GM12873 (cell line): ENCODE measurements at regions not wholly inside any gene's neighbourhood (a gene's known extent, or its start where the extent isn't known, plus 50 kb on each side); places are given as distances from the start of the nearest gene placed in this dataset.

Experiments used
- CTCF ChIP-seq: IDR thresholded peaks from 2 replicates; pipeline ENCODE4 v1.5.1; 2012; ENCODE audit warnings: low read depth, mild to moderate bottlenecking, moderate library complexity, low read length, control low read depth; ENCODE audit not compliant: insufficient read depth; ENCODE audit errors: missing control alignments

- no peak for TF ChIP-seq CTCF
These were observed 170.1 kb downstream of the SIPA1L2 start for GRCh38 chr1:232459826-232460225.

DNA sequence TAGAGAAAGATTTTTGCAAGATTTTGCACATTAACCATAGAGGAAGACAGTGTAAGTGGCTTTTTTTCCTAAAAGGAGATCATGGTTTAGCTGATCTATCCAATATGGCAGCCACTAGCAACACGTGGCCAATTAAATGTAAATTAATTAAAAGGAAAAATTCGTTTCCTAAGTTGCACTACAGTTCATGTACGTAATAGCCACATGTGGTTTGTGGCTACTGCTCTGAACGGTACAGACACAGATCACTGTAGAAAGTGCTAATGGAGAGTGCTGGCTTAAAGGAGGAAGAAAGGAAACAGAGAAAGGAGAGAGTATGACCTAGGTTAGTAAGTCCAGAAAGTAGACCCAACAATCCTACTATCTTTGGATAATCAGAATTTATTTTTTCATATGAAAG lies 170.8 kb downstream of the SIPA1L2 start:
- TF ChIP-seq CTCF = no peak

DNA sequence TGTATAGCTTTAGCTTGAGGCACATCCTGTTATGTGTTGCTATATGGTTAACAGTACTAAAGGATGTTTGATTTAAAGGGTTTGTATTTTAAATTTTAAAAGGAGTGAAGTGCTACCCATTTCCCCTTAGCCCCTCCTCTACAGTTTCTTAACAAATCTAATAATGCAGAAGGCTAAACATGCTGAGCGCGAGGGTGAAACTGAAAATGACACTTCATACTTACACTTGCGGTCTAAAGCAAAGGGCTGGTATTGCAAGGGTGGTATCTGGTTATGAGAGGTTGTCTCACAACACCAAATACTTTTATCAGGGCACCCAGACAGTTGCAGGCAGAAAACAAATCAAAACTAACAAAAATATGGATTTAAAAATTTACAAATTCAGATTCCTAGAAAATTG lies 172.3 kb downstream of the SIPA1L2 start:
- no peak for TF ChIP-seq CTCF

DNA sequence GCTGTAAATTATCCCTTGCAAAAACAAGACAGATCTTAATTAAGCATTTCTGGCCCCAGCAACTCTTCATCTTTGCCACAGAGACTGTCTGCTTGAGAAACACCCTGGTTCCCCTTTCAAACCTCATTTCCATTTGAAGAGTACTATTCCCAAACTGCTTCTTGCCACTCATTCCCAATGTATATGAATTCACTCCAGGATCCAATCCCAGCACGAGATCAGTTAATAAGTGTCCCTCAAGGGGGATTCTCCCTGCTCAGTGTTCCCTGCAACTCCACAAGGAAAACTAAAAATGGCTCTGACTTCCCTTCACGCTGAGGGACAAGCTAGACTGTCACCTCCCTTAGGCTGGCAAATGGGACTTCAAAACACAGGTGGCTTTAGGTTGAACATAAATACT lies 173.2 kb downstream of the SIPA1L2 start:
- no peak for TF ChIP-seq CTCF

DNA sequence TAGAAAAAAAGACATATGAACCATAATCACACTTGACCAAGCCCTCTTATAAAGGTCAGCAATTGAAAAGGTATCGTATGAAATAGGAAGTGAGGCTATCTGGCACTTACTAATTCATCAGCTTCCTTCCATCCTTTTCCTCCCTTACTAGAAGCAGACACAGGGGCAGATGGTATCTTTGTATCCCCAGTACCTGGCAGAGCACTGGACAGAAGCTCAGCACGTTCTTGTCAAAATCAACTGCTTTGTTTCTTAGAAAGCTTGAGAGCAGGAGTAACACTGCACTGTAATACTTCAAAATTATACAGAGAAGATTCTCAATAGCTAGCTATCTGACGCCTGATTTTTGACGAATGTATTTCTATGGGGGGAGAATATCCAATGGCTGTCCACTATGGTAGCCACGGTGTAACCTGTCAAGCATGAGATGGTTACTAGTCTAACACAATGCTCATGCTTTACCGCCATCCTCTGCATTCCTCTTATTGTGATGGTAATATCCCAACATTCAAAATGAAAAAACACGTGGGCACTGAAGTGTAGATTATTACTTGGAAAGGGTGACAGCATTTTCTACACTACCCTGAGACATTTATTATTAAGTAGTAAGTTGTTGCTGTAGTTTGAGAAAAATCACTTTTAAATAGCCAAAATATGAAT lies 175.6 kb downstream of the SIPA1L2 start:
- no peak for TF ChIP-seq CTCF

GRCh38 chr1:232452736-232453440 lies 177.0 kb downstream of the SIPA1L2 start:
- no peak for TF ChIP-seq CTCF

DNA sequence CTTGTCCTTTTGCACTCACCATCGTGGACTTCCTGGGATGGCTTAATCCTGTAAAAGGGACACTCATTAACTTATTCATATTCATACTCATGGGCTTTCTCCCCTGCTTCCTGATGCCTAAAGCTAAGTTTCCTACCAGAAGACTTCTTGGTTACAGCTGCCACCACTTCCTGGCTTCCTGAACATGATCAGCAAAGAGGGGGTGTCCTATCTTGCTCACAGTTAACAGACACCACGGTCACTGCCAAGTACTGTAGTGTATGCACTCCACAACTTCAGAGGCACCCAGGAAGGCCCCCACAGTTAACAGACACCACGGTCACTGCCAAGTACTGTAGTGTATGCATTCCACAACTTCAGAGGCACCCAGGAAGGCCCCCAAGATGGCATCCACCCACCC lies 177.8 kb downstream of the SIPA1L2 start:
- no peak for TF ChIP-seq CTCF
